ENCODE measurements at regions not wholly inside any gene's neighbourhood (a gene's known extent, or its start where the extent isn't known, plus 50 kb on each side); places are given as distances from the start of the nearest gene placed in this dataset.
"Not testable (repeated sequence)": the region's sequence is repeated elsewhere in the genome, so short reads cannot be mapped to it uniquely, and the experiment has no call there.

GRCh38 chr6:144951730-144952437 is 666.7 kb downstream of the UTRN start:
- DNase-seq (ENCODE audit: low read depth): no peak

- no peak for DNase-seq (ENCODE audit: low read depth)
These were observed 667.5 kb downstream of the UTRN start for GRCh38 chr6:144952456-144953240.

GRCh38 chr6:144953552-144954240 is 668.6 kb downstream of the UTRN start:
- peak; percentile 93 for DNase-seq (ENCODE audit: low read depth)

GRCh38 chr6:144954241-144954556 is 669.1 kb downstream of the UTRN start:
- no peak for DNase-seq (ENCODE audit: low read depth)

- no peak for DNase-seq (ENCODE audit: low read depth)
These were observed 670.3 kb downstream of the UTRN start for GRCh38 chr6:144955392-144955791.

GRCh38 chr6:144955859-144956258 is 670.7 kb downstream of the UTRN start:
- DNase-seq (ENCODE audit: low read depth): peak; percentile 27

- not testable (repeated sequence) for DNase-seq (ENCODE audit: low read depth)
These were observed 671.6 kb downstream of the UTRN start for GRCh38 chr6:144956697-144957096.

GRCh38 chr6:144957236-144957937 is 672.3 kb downstream of the UTRN start:
- DNase-seq (ENCODE audit: low read depth): no peak

- DNase-seq (ENCODE audit: low read depth): no peak
These were observed 684.0 kb downstream of the UTRN start for GRCh38 chr6:144969154-144969553.

GRCh38 chr6:144969602-144970272 is 684.6 kb downstream of the UTRN start:
- DNase-seq (ENCODE audit: low read depth): no peak

- DNase-seq (ENCODE audit: low read depth): peak; percentile 43
These were observed 692.2 kb downstream of the UTRN start for GRCh38 chr6:144977250-144977864.

GRCh38 chr6:144978208-144978607 is 693.1 kb downstream of the UTRN start:
- DNase-seq (ENCODE audit: low read depth): no peak

GRCh38 chr6:144986271-144986670 is 701.1 kb downstream of the UTRN start:
- DNase-seq (ENCODE audit: low read depth): no peak

GRCh38 chr6:144989319-144990107 is 704.4 kb downstream of the UTRN start:
- no peak for DNase-seq (ENCODE audit: low read depth)

- no peak for DNase-seq (ENCODE audit: low read depth)
These were observed 705.6 kb downstream of the UTRN start for GRCh38 chr6:144990784-144991183.

GRCh38 chr6:144993870-144994269 is 708.7 kb downstream of the UTRN start:
- DNase-seq (ENCODE audit: low read depth): peak; percentile 75

GRCh38 chr6:144997996-144998395 is 712.9 kb downstream of the UTRN start:
- DNase-seq (ENCODE audit: low read depth): no peak

- DNase-seq (ENCODE audit: low read depth): no peak
These were observed 714.0 kb downstream of the UTRN start for GRCh38 chr6:144999127-144999526.

- no peak for DNase-seq (ENCODE audit: low read depth)
These were observed 718.0 kb downstream of the UTRN start for GRCh38 chr6:145003145-145003544.

- no peak for DNase-seq (ENCODE audit: low read depth)
These were observed 721.8 kb downstream of the UTRN start for GRCh38 chr6:145006914-145007313.

All from HT1080 (cell line).